Cerebellar cortex (tissue), 1 donor: ENCODE measurements at regions not wholly inside any gene's neighbourhood (a gene's known extent, or its start where the extent isn't known, plus 50 kb on each side); places are given as distances from the start of the nearest gene placed in this dataset.

ENCODE experiments used
- DNase-seq: peaks from one replicate; pipeline ENCODE4 v3.0.0-alpha.2; 2015; ENCODE audit warnings: low spot score

GRCh38 chr10:105982735-105983134 is 1181.8 kb downstream of the SORCS1 start:
- DNase-seq: no peak

GRCh38 chr10:105981679-105982078 is 1182.8 kb downstream of the SORCS1 start:
- no peak for DNase-seq

- no peak for DNase-seq
Measured at GRCh38 chr10:105974803-105975456, 1189.6 kb downstream of the SORCS1 start.

GRCh38 chr10:105973902-105974301 is 1190.6 kb downstream of the SORCS1 start:
- no peak for DNase-seq

GRCh38 chr10:105973360-105973759 is 1191.1 kb downstream of the SORCS1 start:
- no peak for DNase-seq

- no peak for DNase-seq
Measured at GRCh38 chr10:105971460-105971859, 1193.0 kb downstream of the SORCS1 start.

- no peak for DNase-seq
Measured at GRCh38 chr10:105969884-105970377, 1194.6 kb downstream of the SORCS1 start.

- DNase-seq: no peak
Measured at GRCh38 chr10:105968666-105969065, 1195.8 kb downstream of the SORCS1 start.

- DNase-seq: no peak
Measured at GRCh38 chr10:105967256-105967655, 1197.2 kb downstream of the SORCS1 start.

- DNase-seq: no peak
Measured at GRCh38 chr10:105965141-105965540, 1199.4 kb downstream of the SORCS1 start.

- DNase-seq: no peak
Measured at GRCh38 chr10:105964009-105964408, 1200.5 kb downstream of the SORCS1 start.

GRCh38 chr10:105963334-105963884 is 1201.1 kb downstream of the SORCS1 start:
- no peak for DNase-seq

- DNase-seq: no peak
Measured at GRCh38 chr10:105956550-105956949, 1208.0 kb downstream of the SORCS1 start.

- no peak for DNase-seq
Measured at GRCh38 chr10:105953861-105954260, 1210.6 kb downstream of the SORCS1 start.

GRCh38 chr10:105953056-105953455 is 1211.5 kb downstream of the SORCS1 start:
- DNase-seq: no peak

GRCh38 chr10:105952153-105952552 is 1212.4 kb downstream of the SORCS1 start:
- no peak for DNase-seq

- peak; percentile 24 for DNase-seq
Measured at GRCh38 chr10:105950410-105950809, 1214.1 kb downstream of the SORCS1 start.

- DNase-seq: no peak
Measured at GRCh38 chr10:105949721-105950120, 1214.8 kb downstream of the SORCS1 start.

GRCh38 chr10:105925045-105925785 is 1239.3 kb downstream of the SORCS1 start:
- DNase-seq: no peak

- DNase-seq: no peak
Measured at GRCh38 chr10:105921348-105921747, 1243.2 kb downstream of the SORCS1 start.

GRCh38 chr10:105914432-105914831 is 1250.1 kb downstream of the SORCS1 start:
- no peak for DNase-seq

- no peak for DNase-seq
Measured at GRCh38 chr10:105908701-105909100, 1255.8 kb downstream of the SORCS1 start.

- no peak for DNase-seq
Measured at GRCh38 chr10:105885495-105885894, 1244.4 kb downstream of the SORCS3 start.
